ENCODE measurements at regions not wholly inside any gene's neighbourhood (a gene's known extent, or its start where the extent isn't known, plus 50 kb on each side); places are given as distances from the start of the nearest gene placed in this dataset.

- no peak for TF ChIP-seq CTCF (IDR thresholded peaks at IDR 0.05)
- TF ChIP-seq POLR2A (IDR thresholded peaks at IDR 0.05): no peak
Measured at GRCh38 chr1:115181231-115181630, 91.9 kb upstream of the TSPAN2 start.

All from testis (tissue), 2 donors.